H9 (cell line): ENCODE measurements at regions not wholly inside any gene's neighbourhood (a gene's known extent, or its start where the extent isn't known, plus 50 kb on each side); places are given as distances from the start of the nearest gene placed in this dataset.

Experiments
- DNase-seq: peaks from one replicate; pipeline ENCODE4 v3.0.0-alpha.2; 2017
- H2AFZ ChIP-seq: one replicate; pipeline ENCODE4 v1.6.1; 2013; ENCODE audit warnings: mild to moderate bottlenecking, low read length, control low read depth, moderate library complexity
- H2AK5ac ChIP-seq: 2 replicates; pipeline ENCODE4 v1.6.1; 2013; ENCODE audit warnings: low read length, control low read depth, mixed read lengths; ENCODE audit not compliant: insufficient read length
- H2BK120ac ChIP-seq: one replicate; pipeline ENCODE4 v1.6.1; 2013; ENCODE audit warnings: low read depth, mild to moderate bottlenecking, low read length, control low read depth, inconsistent platforms; ENCODE audit not compliant: poor library complexity, severe bottlenecking
- H2BK12ac ChIP-seq: 2 replicates; pipeline ENCODE4 v1.6.1; 2013; ENCODE audit warnings: low read length, control low read depth, mixed read lengths, low read depth; ENCODE audit not compliant: insufficient read length
- H2BK15ac ChIP-seq: 2 replicates; pipeline ENCODE4 v1.6.1; 2013; ENCODE audit warnings: low read depth, low read length, control low read depth
- H2BK20ac ChIP-seq: one replicate; pipeline ENCODE4 v1.6.1; 2013; ENCODE audit warnings: low read depth, mild to moderate bottlenecking, low read length, control low read depth, inconsistent platforms; ENCODE audit not compliant: poor library complexity, severe bottlenecking
- H2BK5ac ChIP-seq: 2 replicates; pipeline ENCODE4 v1.6.1; 2013; ENCODE audit warnings: low read length, control low read depth, mixed read lengths; ENCODE audit not compliant: insufficient read length
- H3K14ac ChIP-seq: 2 replicates; pipeline ENCODE4 v1.6.1; 2013; ENCODE audit warnings: low read length, control low read depth; ENCODE audit not compliant: insufficient read depth
- H3K18ac ChIP-seq: 2 replicates; pipeline ENCODE4 v1.6.1; 2013; ENCODE audit warnings: low read depth, mild to moderate bottlenecking, mixed read lengths, low read length, control low read depth; ENCODE audit not compliant: insufficient read length
- H3K23ac ChIP-seq: 2 replicates; pipeline ENCODE4 v1.6.1; 2013; ENCODE audit warnings: low read length, control low read depth, mixed read lengths, low read depth; ENCODE audit not compliant: insufficient read length
- H3K23me2 ChIP-seq: 2 replicates; pipeline ENCODE4 v1.6.1; 2013; ENCODE audit warnings: low read depth, mild to moderate bottlenecking, mixed read lengths, low read length, control low read depth; ENCODE audit not compliant: insufficient read length, poor library complexity, severe bottlenecking
- H3K27ac ChIP-seq: 2 replicates; pipeline ENCODE4 v1.5.1; 2013; ENCODE audit warnings: low read length, control low read depth, mixed read lengths, low read depth; ENCODE audit not compliant: insufficient read length
- H3K27me3 ChIP-seq: 2 replicates; pipeline ENCODE4 v1.6.1; 2013; ENCODE audit warnings: low read length, control low read depth, inconsistent platforms; ENCODE audit not compliant: insufficient read depth
- H3K4ac ChIP-seq: 2 replicates; pipeline ENCODE4 v1.6.1; 2013; ENCODE audit warnings: low read depth, mild to moderate bottlenecking, control low read depth, inconsistent platforms, low read length, moderate library complexity
- H3K4me1 ChIP-seq: 2 replicates; pipeline ENCODE4 v1.6.1; 2013; ENCODE audit warnings: low read length, control low read depth, inconsistent platforms; ENCODE audit not compliant: insufficient read depth
- H3K4me2 ChIP-seq: 2 replicates; pipeline ENCODE4 v1.6.1; 2013; ENCODE audit warnings: low read length, control low read depth, mixed read lengths; ENCODE audit not compliant: insufficient read length, insufficient read depth
- H3K56ac ChIP-seq: 2 replicates; pipeline ENCODE4 v1.6.1; 2013; ENCODE audit warnings: low read depth, mild to moderate bottlenecking, mixed read lengths, low read length, control low read depth; ENCODE audit not compliant: insufficient read length
- H3K79me1 ChIP-seq: 2 replicates; pipeline ENCODE4 v1.6.1; 2013; ENCODE audit warnings: low read depth, mild to moderate bottlenecking, moderate library complexity, low read length, control low read depth, inconsistent platforms; ENCODE audit not compliant: insufficient read depth, poor library complexity, severe bottlenecking
- H3K79me2 ChIP-seq: 2 replicates; pipeline ENCODE4 v1.6.1; 2013; ENCODE audit warnings: low read length, control low read depth, inconsistent platforms; ENCODE audit not compliant: insufficient read depth
- H3K9ac ChIP-seq: 2 replicates; pipeline ENCODE4 v1.6.1; 2013; ENCODE audit warnings: low read length, control low read depth, mixed read lengths; ENCODE audit not compliant: insufficient read length; ENCODE audit errors: extremely low read depth
- H3K9me3 ChIP-seq: one replicate; pipeline ENCODE4 v1.6.1; 2013; ENCODE audit warnings: low read depth, low read length, inconsistent platforms; ENCODE audit not compliant: control insufficient read depth
- H3T11ph ChIP-seq: one replicate; pipeline ENCODE4 v1.6.1; 2013; ENCODE audit warnings: mild to moderate bottlenecking, low read length, control low read depth, inconsistent platforms
- H4K20me1 ChIP-seq: one replicate; pipeline ENCODE4 v1.6.1; 2013; ENCODE audit not compliant: control insufficient read depth, insufficient read length, insufficient read depth
- H4K5ac ChIP-seq: 2 replicates; pipeline ENCODE4 v1.6.1; 2013; ENCODE audit warnings: low read depth, mild to moderate bottlenecking, mixed read lengths, low read length, control low read depth; ENCODE audit not compliant: insufficient read length
- H4K8ac ChIP-seq: replicated peaks from 2 replicates; pipeline ENCODE4 v1.6.1; 2013; ENCODE audit warnings: low read length, control low read depth, mixed read lengths, low read depth; ENCODE audit not compliant: insufficient read length
- H4K91ac ChIP-seq: 2 replicates; pipeline ENCODE4 v1.6.1; 2013; ENCODE audit warnings: low read depth, mild to moderate bottlenecking, moderate library complexity, mixed read lengths, low read length, control low read depth; ENCODE audit not compliant: insufficient read length
- H3K27ac Mint-ChIP-seq, 3 experiments: 2 replicates in 2 of 3; 3 replicates in 1 of 3; pipeline ENCODE4 v1.8.0; 2020 to 2021; ENCODE audit warnings: mixed read lengths in 3 of 3, mild to moderate bottlenecking in 1 of 3, moderate library complexity in 1 of 3
- H3K27me3 Mint-ChIP-seq: 2 replicates; pipeline ENCODE4 v1.8.0; 2021; ENCODE audit warnings: low read depth, mild to moderate bottlenecking, moderate library complexity, mixed read lengths
- H3K36me3 Mint-ChIP-seq, 3 experiments: 2 replicates in 2 of 3; 3 replicates in 1 of 3; pipeline ENCODE4 v1.8.0; 2020 to 2021; ENCODE audit warnings: low read depth in 3 of 3, mixed read lengths in 3 of 3; ENCODE audit not compliant: insufficient read depth in 1 of 3
- H3K4me1 Mint-ChIP-seq, 2 experiments: 2 replicates each; pipeline ENCODE4 v1.8.0; 2020; ENCODE audit warnings: mixed read lengths in 2 of 2
- H3K4me3 Mint-ChIP-seq, 2 experiments: 2 replicates in 1 of 2; 3 replicates in 1 of 2; pipeline ENCODE4 v1.8.0; 2020 to 2021; ENCODE audit warnings: mild to moderate bottlenecking in 2 of 2, mixed read lengths in 2 of 2, moderate library complexity in 1 of 2
- H3K9me3 Mint-ChIP-seq, 2 experiments: 2 replicates in 1 of 2; 3 replicates in 1 of 2; pipeline ENCODE4 v1.8.0; 2020; ENCODE audit warnings: mild to moderate bottlenecking in 2 of 2, mixed read lengths in 2 of 2, moderate library complexity in 1 of 2
- WGBS: extraction: QIAGEN DNeasy Blood & Tissue Kit; methylation state at CpG from one replicate; pipeline ENCODE4 v1.1.7; 2013; ENCODE audit warnings: missing lambda C conversion rate, low lambda C conversion rate, mixed read lengths; ENCODE audit not compliant: insufficient read length; ENCODE audit errors: extremely low coverage; 5-methylcytosine and 5-hydroxymethylcytosine counted together
- TF ChIP-seq, protein P1 (sequence below): fragments of 200-600 bp; sonication (generic); conservative IDR thresholded peaks from 3 replicates; pipeline ENCODE4 v1.8.0; 2021; ENCODE audit warnings: antibody characterized with exemption, mild to moderate bottlenecking

DNA sequence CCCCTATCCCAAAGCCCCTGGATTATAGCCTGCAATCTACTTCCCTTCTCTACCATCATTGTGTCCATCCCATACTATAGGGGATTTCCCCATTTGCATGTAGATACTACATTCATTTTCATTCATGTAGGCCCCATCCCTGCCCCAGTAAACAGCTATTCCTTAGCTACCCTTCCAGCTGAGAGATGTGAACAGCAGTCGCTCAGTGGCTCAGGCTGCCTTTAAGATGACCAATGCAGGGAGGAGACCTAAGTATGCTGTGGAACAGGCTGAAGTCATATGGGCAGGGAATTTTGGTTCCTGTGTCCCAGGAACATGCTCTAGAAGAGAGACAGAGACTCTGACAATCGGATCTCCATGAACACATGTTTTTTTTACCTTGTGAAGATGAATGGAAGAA is 481.2 kb upstream of the SYT1 start:
- peaks cover 14 to 19% (median 17%) of the 10 kb centered on the region in 3 experiments for H3K36me3 Mint-ChIP-seq

More for the DNA sequence above, 481.2 kb upstream of the SYT1 start:
- no peak overlapping the region for H4K91ac ChIP-seq
- no peak overlapping the region for H3K4me3 Mint-ChIP-seq
- peaks cover 8% of the 10 kb centered on the region for H3K9me3 ChIP-seq
- H2BK20ac ChIP-seq, result no peak overlapping the region
- no peak overlapping the region for H4K8ac ChIP-seq
- no peak overlapping the region for H3K27ac ChIP-seq
- H3K56ac ChIP-seq, result no peak overlapping the region
- H3K27ac Mint-ChIP-seq, result peak overlapping the region in 1 of 3 experiments; percentile 21; a peak in 2 of 7 replicates
- no peak overlapping the region for H3K9ac ChIP-seq
- H3K79me2 ChIP-seq, result no peaks in the 10 kb centered on the region
- H3K23ac ChIP-seq, result no peak overlapping the region
- H3K23me2 ChIP-seq, result no peaks in the 10 kb centered on the region
- H2BK12ac ChIP-seq, result no peak overlapping the region
- no peaks in the 10 kb centered on the region for H3K27me3 ChIP-seq
- H3K4ac ChIP-seq, result no peak overlapping the region
- H3K14ac ChIP-seq, result no peak overlapping the region
- no peak overlapping the region for H3K18ac ChIP-seq
- H3K27me3 Mint-ChIP-seq, result no peaks in the 10 kb centered on the region
- TF ChIP-seq, protein P1, sequence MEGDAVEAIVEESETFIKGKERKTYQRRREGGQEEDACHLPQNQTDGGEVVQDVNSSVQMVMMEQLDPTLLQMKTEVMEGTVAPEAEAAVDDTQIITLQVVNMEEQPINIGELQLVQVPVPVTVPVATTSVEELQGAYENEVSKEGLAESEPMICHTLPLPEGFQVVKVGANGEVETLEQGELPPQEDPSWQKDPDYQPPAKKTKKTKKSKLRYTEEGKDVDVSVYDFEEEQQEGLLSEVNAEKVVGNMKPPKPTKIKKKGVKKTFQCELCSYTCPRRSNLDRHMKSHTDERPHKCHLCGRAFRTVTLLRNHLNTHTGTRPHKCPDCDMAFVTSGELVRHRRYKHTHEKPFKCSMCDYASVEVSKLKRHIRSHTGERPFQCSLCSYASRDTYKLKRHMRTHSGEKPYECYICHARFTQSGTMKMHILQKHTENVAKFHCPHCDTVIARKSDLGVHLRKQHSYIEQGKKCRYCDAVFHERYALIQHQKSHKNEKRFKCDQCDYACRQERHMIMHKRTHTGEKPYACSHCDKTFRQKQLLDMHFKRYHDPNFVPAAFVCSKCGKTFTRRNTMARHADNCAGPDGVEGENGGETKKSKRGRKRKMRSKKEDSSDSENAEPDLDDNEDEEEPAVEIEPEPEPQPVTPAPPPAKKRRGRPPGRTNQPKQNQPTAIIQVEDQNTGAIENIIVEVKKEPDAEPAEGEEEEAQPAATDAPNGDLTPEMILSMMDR, result no peak
- no peaks in the 10 kb centered on the region for H3K79me1 ChIP-seq
- WGBS, result no CpG with 5 or more reads among the region's 2 CpGs
- no peak overlapping the region for H2BK5ac ChIP-seq
- peaks cover 18 to 20% of the 10 kb centered on the region in 2 experiments for H3K9me3 Mint-ChIP-seq
- H2AK5ac ChIP-seq, result no peak overlapping the region
- H2BK120ac ChIP-seq, result no peak overlapping the region
- H2BK15ac ChIP-seq, result no peak overlapping the region
- no peaks in the 10 kb centered on the region for H4K20me1 ChIP-seq
- DNase-seq, result no peak
- H3K4me1 ChIP-seq, result no peaks in the 10 kb centered on the region
- H3K4me1 Mint-ChIP-seq, result peaks cover 5 to 9% of the 10 kb centered on the region in 2 experiments
- no peak overlapping the region for H2AFZ ChIP-seq
- H3T11ph ChIP-seq, result no peak overlapping the region
- H4K5ac ChIP-seq, result no peak overlapping the region
- no peak overlapping the region for H3K4me2 ChIP-seq
